Vagina (tissue), 2 donors: ENCODE measurements at regions not wholly inside any gene's neighbourhood (a gene's known extent, or its start where the extent isn't known, plus 50 kb on each side); places are given as distances from the start of the nearest gene placed in this dataset.

Source experiments
- POLR2A ChIP-seq, 2 donors: fragments of 450-650 bp; IDR thresholded peaks; one replicate each; pipeline ENCODE4 v1.6.1; 2017; ENCODE audit warnings: antibody characterized with exemption in 2 of 2, mild to moderate bottlenecking in 2 of 2, moderate library complexity in 2 of 2
- POLR2AphosphoS5 ChIP-seq, 2 donors: sonication (generic); formaldehyde crosslinking; IDR thresholded peaks; one replicate each; pipeline ENCODE4 v1.9.0; 2017; ENCODE audit warnings: antibody characterized with exemption in 2 of 2, mild to moderate bottlenecking in 2 of 2, low read depth in 1 of 2; ENCODE audit not compliant: insufficient read depth in 1 of 2
- TF ChIP-seq, protein P1 (sequence below), 3 experiments: fragments of 450-650 bp in 2 of 3; fragments of 200-600 bp in 1 of 3; sonication (generic) in 1 of 3; IDR thresholded peaks; one replicate each; pipeline ENCODE4 v1.5.1; 2017 to 2019; ENCODE audit warnings: antibody characterized with exemption in 3 of 3, mild to moderate bottlenecking in 2 of 3, moderate library complexity in 2 of 3

DNA sequence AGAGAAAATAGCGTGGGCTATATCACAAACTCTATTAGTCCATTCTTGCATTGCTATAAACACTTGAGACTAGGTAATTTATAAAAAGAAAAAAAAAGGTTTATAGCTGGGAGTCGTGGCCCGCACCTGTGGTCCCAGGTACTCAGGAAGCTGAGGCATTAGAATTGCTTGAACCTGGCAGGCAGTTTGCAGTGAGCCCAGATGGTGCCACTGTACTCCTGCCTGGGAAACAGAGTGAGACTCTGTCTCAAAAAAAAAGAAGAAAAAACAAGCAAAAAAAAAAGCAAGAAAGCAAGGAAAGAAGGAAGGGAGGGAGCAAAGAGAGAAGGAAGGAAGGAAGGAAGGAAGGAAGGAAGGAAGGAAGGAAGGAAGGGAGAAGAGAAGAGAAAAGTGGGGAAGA is 904.2 kb upstream of the EDIL3 start:
- TF ChIP-seq POLR2A (IDR thresholded peaks at IDR 0.05) (no peak), POLR2AphosphoS5 (IDR thresholded peaks at IDR 0.05; ENCODE audit: insufficient read depth in 1 of 2, low read depth in 1 of 2) (no peak)
- TF ChIP-seq, protein P1, sequence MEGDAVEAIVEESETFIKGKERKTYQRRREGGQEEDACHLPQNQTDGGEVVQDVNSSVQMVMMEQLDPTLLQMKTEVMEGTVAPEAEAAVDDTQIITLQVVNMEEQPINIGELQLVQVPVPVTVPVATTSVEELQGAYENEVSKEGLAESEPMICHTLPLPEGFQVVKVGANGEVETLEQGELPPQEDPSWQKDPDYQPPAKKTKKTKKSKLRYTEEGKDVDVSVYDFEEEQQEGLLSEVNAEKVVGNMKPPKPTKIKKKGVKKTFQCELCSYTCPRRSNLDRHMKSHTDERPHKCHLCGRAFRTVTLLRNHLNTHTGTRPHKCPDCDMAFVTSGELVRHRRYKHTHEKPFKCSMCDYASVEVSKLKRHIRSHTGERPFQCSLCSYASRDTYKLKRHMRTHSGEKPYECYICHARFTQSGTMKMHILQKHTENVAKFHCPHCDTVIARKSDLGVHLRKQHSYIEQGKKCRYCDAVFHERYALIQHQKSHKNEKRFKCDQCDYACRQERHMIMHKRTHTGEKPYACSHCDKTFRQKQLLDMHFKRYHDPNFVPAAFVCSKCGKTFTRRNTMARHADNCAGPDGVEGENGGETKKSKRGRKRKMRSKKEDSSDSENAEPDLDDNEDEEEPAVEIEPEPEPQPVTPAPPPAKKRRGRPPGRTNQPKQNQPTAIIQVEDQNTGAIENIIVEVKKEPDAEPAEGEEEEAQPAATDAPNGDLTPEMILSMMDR (IDR thresholded peaks at IDR 0.05), result no peak
